ENCODE measurements at regions not wholly inside any gene's neighbourhood (a gene's known extent, or its start where the extent isn't known, plus 50 kb on each side); places are given as distances from the start of the nearest gene placed in this dataset.

DNA sequence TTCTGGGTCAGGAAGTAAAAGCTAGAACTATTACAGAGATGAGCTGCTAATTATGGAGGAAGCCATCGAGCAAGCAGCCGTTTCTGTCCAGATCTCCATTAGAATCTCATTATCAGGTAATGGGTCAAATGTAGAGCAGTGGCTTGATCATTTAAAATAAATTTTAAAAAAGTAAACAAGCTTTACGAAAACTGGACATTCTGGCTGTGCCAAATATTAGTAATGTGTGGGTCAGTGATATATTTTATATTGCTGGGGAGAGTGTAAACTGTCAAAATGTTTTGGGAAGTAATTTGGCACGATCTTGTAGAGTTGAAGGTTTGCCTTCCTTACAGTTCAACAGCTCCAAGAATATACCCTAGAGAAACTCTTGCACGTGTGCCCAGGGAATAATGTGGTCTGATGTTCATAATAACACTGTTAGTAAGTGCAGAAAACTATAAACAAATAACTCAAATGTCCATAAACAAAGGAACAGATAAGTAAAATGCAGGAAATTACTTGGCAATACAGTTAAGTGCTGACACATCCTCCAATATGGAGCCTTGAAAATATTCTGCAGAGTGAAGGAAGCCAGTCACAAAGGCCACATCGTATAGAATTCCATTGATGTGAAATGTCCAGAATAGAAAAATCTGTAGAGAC lies 127.2 kb upstream of the UBL3 start:
- TF ChIP-seq CTCF (IDR thresholded peaks at IDR 0.05) = no peak
- no peak for TF ChIP-seq POLR2A (IDR thresholded peaks at IDR 0.05)

All from uterus (tissue), 2 donors.